Stomach smooth muscle (tissue), 2 donors: ENCODE measurements at regions not wholly inside any gene's neighbourhood (a gene's known extent, or its start where the extent isn't known, plus 50 kb on each side); places are given as distances from the start of the nearest gene placed in this dataset.

Source experiments
- H3K27ac ChIP-seq: one replicate; pipeline ENCODE4 v1.7.0; 2013; ENCODE audit warnings: mild to moderate bottlenecking, low read length, inconsistent platforms
- H3K27me3 ChIP-seq, 2 donors: one replicate each; pipeline ENCODE4 v1.7.0; 2013; ENCODE audit warnings: low read length in 2 of 2; ENCODE audit not compliant: insufficient read depth in 2 of 2, control insufficient read depth in 1 of 2
- H3K36me3 ChIP-seq, 2 donors: one replicate each; pipeline ENCODE4 v1.7.0; 2013; ENCODE audit warnings: low read length in 2 of 2; ENCODE audit not compliant: control insufficient read depth in 2 of 2, insufficient read depth in 2 of 2
- H3K4me1 ChIP-seq: one replicate; pipeline ENCODE4 v1.7.0; 2013; ENCODE audit warnings: low read length; ENCODE audit not compliant: control insufficient read depth, insufficient read depth
- H3K4me3 ChIP-seq, 2 donors: one replicate each; pipeline ENCODE4 v1.7.0; 2013; ENCODE audit warnings: low read length in 2 of 2
- H3K9ac ChIP-seq, 2 donors: one replicate each; pipeline ENCODE4 v1.7.0; 2013; ENCODE audit warnings: low read length in 2 of 2, mild to moderate bottlenecking in 1 of 2
- H3K9me3 ChIP-seq, 2 donors: one replicate each; pipeline ENCODE4 v1.7.0; 2013; ENCODE audit warnings: low read length in 2 of 2; ENCODE audit not compliant: control insufficient read depth in 2 of 2
- donor health status: healthy.
- donor health status: Pancreatic carcinoma.

- Histone ChIP-seq H3K27ac (no peak overlapping the region), H3K4me1 (no peaks in the 10 kb centered on the region), H3K9ac (no peak overlapping the region), H3K27me3 (no peaks in the 10 kb centered on the region), H3K9me3 (no peaks in the 10 kb centered on the region), H3K4me3 (no peak overlapping the region), H3K36me3 (no peaks in the 10 kb centered on the region)
Observed at GRCh38 chr6:120211955-120212792, 862.6 kb upstream of the MAN1A1 start.

- Histone ChIP-seq H3K36me3 (no peaks in the 10 kb centered on the region), H3K27me3 (no peaks in the 10 kb centered on the region), H3K9me3 (no peaks in the 10 kb centered on the region), H3K4me1 (no peaks in the 10 kb centered on the region), H3K4me3 (no peak overlapping the region), H3K9ac (no peak overlapping the region), H3K27ac (no peak overlapping the region)
Observed at GRCh38 chr6:120202878-120203277, 853.3 kb upstream of the MAN1A1 start.

GRCh38 chr6:120200853-120201252, 851.3 kb upstream of the MAN1A1 start:
- no peak overlapping the region for H3K9ac ChIP-seq
- H3K36me3 ChIP-seq, result no peaks in the 10 kb centered on the region
- H3K4me3 ChIP-seq, result no peak overlapping the region
- H3K9me3 ChIP-seq, result no peaks in the 10 kb centered on the region
- no peaks in the 10 kb centered on the region for H3K4me1 ChIP-seq
- no peak overlapping the region for H3K27ac ChIP-seq
- no peaks in the 10 kb centered on the region for H3K27me3 ChIP-seq

GRCh38 chr6:120198033-120198432, 848.5 kb upstream of the MAN1A1 start:
- H3K27ac ChIP-seq, result no peak overlapping the region

GRCh38 chr6:120186080-120186479, 836.5 kb upstream of the MAN1A1 start:
- no peaks in the 10 kb centered on the region for H3K36me3 ChIP-seq
- H3K9me3 ChIP-seq, result no peaks in the 10 kb centered on the region
- no peaks in the 10 kb centered on the region for H3K27me3 ChIP-seq
- H3K4me3 ChIP-seq, result no peak overlapping the region
- no peak overlapping the region for H3K9ac ChIP-seq
- no peaks in the 10 kb centered on the region for H3K4me1 ChIP-seq
- H3K27ac ChIP-seq, result no peak overlapping the region

More at GRCh38 chr6:120198033-120198432, 848.5 kb upstream of the MAN1A1 start:
- Histone ChIP-seq H3K4me3 (no peak overlapping the region), H3K36me3 (no peaks in the 10 kb centered on the region), H3K27me3 (no peaks in the 10 kb centered on the region), H3K4me1 (no peaks in the 10 kb centered on the region), H3K9ac (no peak overlapping the region), H3K9me3 (no peaks in the 10 kb centered on the region)

- Histone ChIP-seq H3K9ac (no peak overlapping the region), H3K27ac (no peak overlapping the region), H3K9me3 (no peaks in the 10 kb centered on the region), H3K36me3 (no peaks in the 10 kb centered on the region), H3K27me3 (no peaks in the 10 kb centered on the region), H3K4me3 (no peak overlapping the region), H3K4me1 (no peaks in the 10 kb centered on the region)
Observed at GRCh38 chr6:120173250-120173649, 823.7 kb upstream of the MAN1A1 start.

GRCh38 chr6:120164531-120164930, 815.0 kb upstream of the MAN1A1 start:
- no peaks in the 10 kb centered on the region for H3K4me1 ChIP-seq
- H3K27me3 ChIP-seq, result no peaks in the 10 kb centered on the region
- no peak overlapping the region for H3K4me3 ChIP-seq
- H3K9me3 ChIP-seq, result no peaks in the 10 kb centered on the region
- no peaks in the 10 kb centered on the region for H3K36me3 ChIP-seq
- H3K27ac ChIP-seq, result no peak overlapping the region
- no peak overlapping the region for H3K9ac ChIP-seq

- Histone ChIP-seq H3K9me3 (peaks cover 0 to 4% of the 10 kb centered on the region in 2 donors), H3K4me1 (no peaks in the 10 kb centered on the region)
Observed at GRCh38 chr6:120157873-120158272, 808.3 kb upstream of the MAN1A1 start.

GRCh38 chr6:120147071-120147871, 797.7 kb upstream of the MAN1A1 start:
- H3K27me3 ChIP-seq, result no peaks in the 10 kb centered on the region
- no peaks in the 10 kb centered on the region for H3K4me1 ChIP-seq
- no peak overlapping the region for H3K27ac ChIP-seq
- peaks cover 0 to 4% of the 10 kb centered on the region in 2 donors for H3K9me3 ChIP-seq
- H3K9ac ChIP-seq, result no peak overlapping the region
- no peaks in the 10 kb centered on the region for H3K36me3 ChIP-seq
- H3K4me3 ChIP-seq, result no peak overlapping the region

More at GRCh38 chr6:120157873-120158272, 808.3 kb upstream of the MAN1A1 start:
- H3K27ac ChIP-seq, result no peak overlapping the region
- H3K9ac ChIP-seq, result no peak overlapping the region
- H3K27me3 ChIP-seq, result no peaks in the 10 kb centered on the region
- H3K4me3 ChIP-seq, result no peak overlapping the region
- H3K36me3 ChIP-seq, result no peaks in the 10 kb centered on the region

GRCh38 chr6:120141601-120142000, 792.0 kb upstream of the MAN1A1 start:
- H3K9ac ChIP-seq, result no peak overlapping the region

GRCh38 chr6:120137492-120137891, 787.9 kb upstream of the MAN1A1 start:
- no peak overlapping the region for H3K27ac ChIP-seq
- H3K36me3 ChIP-seq, result no peaks in the 10 kb centered on the region
- no peak overlapping the region for H3K4me3 ChIP-seq
- H3K4me1 ChIP-seq, result no peaks in the 10 kb centered on the region
- no peaks in the 10 kb centered on the region for H3K27me3 ChIP-seq
- H3K9me3 ChIP-seq, result no peaks in the 10 kb centered on the region
- H3K9ac ChIP-seq, result no peak overlapping the region

More at GRCh38 chr6:120141601-120142000, 792.0 kb upstream of the MAN1A1 start:
- H3K4me1 ChIP-seq, result no peaks in the 10 kb centered on the region
- H3K27me3 ChIP-seq, result no peaks in the 10 kb centered on the region
- H3K4me3 ChIP-seq, result no peak overlapping the region
- H3K36me3 ChIP-seq, result no peaks in the 10 kb centered on the region
- no peaks in the 10 kb centered on the region for H3K9me3 ChIP-seq
- no peak overlapping the region for H3K27ac ChIP-seq
